ENCODE measurements at regions not wholly inside any gene's neighbourhood (a gene's known extent, or its start where the extent isn't known, plus 50 kb on each side); places are given as distances from the start of the nearest gene placed in this dataset.
A peak's percentile ranks its signal among the peaks of the same experiment; 100 is the strongest.

- no peaks in the 10 kb centered on the region for H3K36me3 ChIP-seq (ENCODE audit: control insufficient read depth, insufficient read depth, low read length)
- H3K9ac ChIP-seq (ENCODE audit: low read depth, low read length): no peak overlapping the region
- H3K4me1 ChIP-seq (ENCODE audit: control insufficient read depth, insufficient read depth, low read length): peaks cover 10% of the 10 kb centered on the region
- no peaks in the 10 kb centered on the region for H3K27me3 ChIP-seq (ENCODE audit: control insufficient read depth, insufficient read depth, low read length)
- H3K4me3 ChIP-seq (ENCODE audit: low read depth, low read length): no peak overlapping the region
- H3K9me3 ChIP-seq (ENCODE audit: control insufficient read depth, insufficient read depth, low read length): no peaks in the 10 kb centered on the region
These were observed 91.7 kb downstream of the NAV1 start for GRCh38 chr1:201630582-201630981.

- Histone ChIP-seq H3K4me1 (ENCODE audit: control insufficient read depth, insufficient read depth, low read length) (peaks cover 15% of the 10 kb centered on the region), H3K36me3 (ENCODE audit: control insufficient read depth, insufficient read depth, low read length) (no peaks in the 10 kb centered on the region), H3K27me3 (ENCODE audit: control insufficient read depth, insufficient read depth, low read length) (no peaks in the 10 kb centered on the region), H3K9ac (ENCODE audit: low read depth, low read length) (no peak overlapping the region), H3K4me3 (ENCODE audit: low read depth, low read length) (no peak overlapping the region), H3K9me3 (ENCODE audit: control insufficient read depth, insufficient read depth, low read length) (no peaks in the 10 kb centered on the region)
These were observed 92.1 kb downstream of the NAV1 start for GRCh38 chr1:201631037-201631436.

- H3K9ac ChIP-seq (ENCODE audit: low read depth, low read length): no peak overlapping the region
- no peak overlapping the region for H3K4me3 ChIP-seq (ENCODE audit: low read depth, low read length)
- peaks cover 23% of the 10 kb centered on the region for H3K4me1 ChIP-seq (ENCODE audit: control insufficient read depth, insufficient read depth, low read length)
These were observed 93.5 kb downstream of the NAV1 start for GRCh38 chr1:201632364-201632952.

GRCh38 chr1:201633297-201633696 is 94.4 kb downstream of the NAV1 start:
- Histone ChIP-seq H3K27me3 (ENCODE audit: control insufficient read depth, insufficient read depth, low read length) (no peaks in the 10 kb centered on the region), H3K9me3 (ENCODE audit: control insufficient read depth, insufficient read depth, low read length) (no peaks in the 10 kb centered on the region), H3K36me3 (ENCODE audit: control insufficient read depth, insufficient read depth, low read length) (no peaks in the 10 kb centered on the region), H3K9ac (ENCODE audit: low read depth, low read length) (no peak overlapping the region), H3K4me1 (ENCODE audit: control insufficient read depth, insufficient read depth, low read length) (peaks cover 23% of the 10 kb centered on the region), H3K4me3 (ENCODE audit: low read depth, low read length) (no peak overlapping the region)

More at GRCh38 chr1:201632364-201632952, 93.5 kb downstream of the NAV1 start:
- no peaks in the 10 kb centered on the region for H3K27me3 ChIP-seq (ENCODE audit: control insufficient read depth, insufficient read depth, low read length)
- H3K9me3 ChIP-seq (ENCODE audit: control insufficient read depth, insufficient read depth, low read length): no peaks in the 10 kb centered on the region
- no peaks in the 10 kb centered on the region for H3K36me3 ChIP-seq (ENCODE audit: control insufficient read depth, insufficient read depth, low read length)

GRCh38 chr1:201633811-201634210 is 94.9 kb downstream of the NAV1 start:
- Histone ChIP-seq H3K9ac (ENCODE audit: low read depth, low read length) (no peak overlapping the region), H3K4me1 (ENCODE audit: control insufficient read depth, insufficient read depth, low read length) (peaks cover 21% of the 10 kb centered on the region), H3K9me3 (ENCODE audit: control insufficient read depth, insufficient read depth, low read length) (no peaks in the 10 kb centered on the region), H3K36me3 (ENCODE audit: control insufficient read depth, insufficient read depth, low read length) (no peaks in the 10 kb centered on the region), H3K27me3 (ENCODE audit: control insufficient read depth, insufficient read depth, low read length) (no peaks in the 10 kb centered on the region), H3K4me3 (ENCODE audit: low read depth, low read length) (no peak overlapping the region)

GRCh38 chr1:201634261-201634660 is 95.3 kb downstream of the NAV1 start:
- H3K9me3 ChIP-seq (ENCODE audit: control insufficient read depth, insufficient read depth, low read length): no peaks in the 10 kb centered on the region
- H3K9ac ChIP-seq (ENCODE audit: low read depth, low read length): no peak overlapping the region
- H3K36me3 ChIP-seq (ENCODE audit: control insufficient read depth, insufficient read depth, low read length): no peaks in the 10 kb centered on the region
- peaks cover 19% of the 10 kb centered on the region for H3K4me1 ChIP-seq (ENCODE audit: control insufficient read depth, insufficient read depth, low read length)
- H3K4me3 ChIP-seq (ENCODE audit: low read depth, low read length): no peak overlapping the region
- no peaks in the 10 kb centered on the region for H3K27me3 ChIP-seq (ENCODE audit: control insufficient read depth, insufficient read depth, low read length)

- H3K27me3 ChIP-seq (ENCODE audit: control insufficient read depth, insufficient read depth, low read length): no peaks in the 10 kb centered on the region
- peak overlapping the region; percentile 48 for H3K9ac ChIP-seq (ENCODE audit: low read depth, low read length)
- no peaks in the 10 kb centered on the region for H3K36me3 ChIP-seq (ENCODE audit: control insufficient read depth, insufficient read depth, low read length)
- H3K4me3 ChIP-seq (ENCODE audit: low read depth, low read length): no peak overlapping the region
- no peaks in the 10 kb centered on the region for H3K9me3 ChIP-seq (ENCODE audit: control insufficient read depth, insufficient read depth, low read length)
- H3K4me1 ChIP-seq (ENCODE audit: control insufficient read depth, insufficient read depth, low read length): peaks cover 13% of the 10 kb centered on the region
These were observed 97.2 kb downstream of the NAV1 start for GRCh38 chr1:201636097-201636496.

GRCh38 chr1:201636510-201636971 is 97.6 kb downstream of the NAV1 start:
- Histone ChIP-seq H3K4me3 (ENCODE audit: low read depth, low read length) (no peak overlapping the region), H3K36me3 (ENCODE audit: control insufficient read depth, insufficient read depth, low read length) (no peaks in the 10 kb centered on the region), H3K4me1 (ENCODE audit: control insufficient read depth, insufficient read depth, low read length) (peaks cover 13% of the 10 kb centered on the region), H3K27me3 (ENCODE audit: control insufficient read depth, insufficient read depth, low read length) (no peaks in the 10 kb centered on the region), H3K9me3 (ENCODE audit: control insufficient read depth, insufficient read depth, low read length) (no peaks in the 10 kb centered on the region), H3K9ac (ENCODE audit: low read depth, low read length) (no peak overlapping the region)

- Histone ChIP-seq H3K27me3 (ENCODE audit: control insufficient read depth, insufficient read depth, low read length) (no peaks in the 10 kb centered on the region), H3K9me3 (ENCODE audit: control insufficient read depth, insufficient read depth, low read length) (no peaks in the 10 kb centered on the region), H3K36me3 (ENCODE audit: control insufficient read depth, insufficient read depth, low read length) (no peaks in the 10 kb centered on the region), H3K4me3 (ENCODE audit: low read depth, low read length) (no peak overlapping the region), H3K9ac (ENCODE audit: low read depth, low read length) (no peak overlapping the region), H3K4me1 (ENCODE audit: control insufficient read depth, insufficient read depth, low read length) (peaks cover 13% of the 10 kb centered on the region)
These were observed 98.6 kb downstream of the NAV1 start for GRCh38 chr1:201637282-201638079.

- no peaks in the 10 kb centered on the region for H3K36me3 ChIP-seq (ENCODE audit: control insufficient read depth, insufficient read depth, low read length)
- H3K4me3 ChIP-seq (ENCODE audit: low read depth, low read length): no peak overlapping the region
- no peak overlapping the region for H3K9ac ChIP-seq (ENCODE audit: low read depth, low read length)
- peaks cover 13% of the 10 kb centered on the region for H3K4me1 ChIP-seq (ENCODE audit: control insufficient read depth, insufficient read depth, low read length)
- H3K27me3 ChIP-seq (ENCODE audit: control insufficient read depth, insufficient read depth, low read length): no peaks in the 10 kb centered on the region
- no peaks in the 10 kb centered on the region for H3K9me3 ChIP-seq (ENCODE audit: control insufficient read depth, insufficient read depth, low read length)
These were observed 100.5 kb downstream of the NAV1 start for GRCh38 chr1:201639391-201639790.

GRCh38 chr1:201639826-201640225 is 100.9 kb downstream of the NAV1 start:
- Histone ChIP-seq H3K9ac (ENCODE audit: low read depth, low read length) (no peak overlapping the region), H3K9me3 (ENCODE audit: control insufficient read depth, insufficient read depth, low read length) (no peaks in the 10 kb centered on the region), H3K4me3 (ENCODE audit: low read depth, low read length) (no peak overlapping the region), H3K36me3 (ENCODE audit: control insufficient read depth, insufficient read depth, low read length) (no peaks in the 10 kb centered on the region), H3K4me1 (ENCODE audit: control insufficient read depth, insufficient read depth, low read length) (peaks cover 13% of the 10 kb centered on the region), H3K27me3 (ENCODE audit: control insufficient read depth, insufficient read depth, low read length) (no peaks in the 10 kb centered on the region)

- H3K27me3 ChIP-seq (ENCODE audit: control insufficient read depth, insufficient read depth, low read length): no peaks in the 10 kb centered on the region
- H3K9me3 ChIP-seq (ENCODE audit: control insufficient read depth, insufficient read depth, low read length): no peaks in the 10 kb centered on the region
- no peaks in the 10 kb centered on the region for H3K36me3 ChIP-seq (ENCODE audit: control insufficient read depth, insufficient read depth, low read length)
- no peak overlapping the region for H3K9ac ChIP-seq (ENCODE audit: low read depth, low read length)
- peaks cover 12% of the 10 kb centered on the region for H3K4me1 ChIP-seq (ENCODE audit: control insufficient read depth, insufficient read depth, low read length)
- no peak overlapping the region for H3K4me3 ChIP-seq (ENCODE audit: low read depth, low read length)
These were observed 101.7 kb downstream of the NAV1 start for GRCh38 chr1:201640624-201641023.
